Transverse colon (tissue), 4 donors: ENCODE measurements at regions not wholly inside any gene's neighbourhood (a gene's known extent, or its start where the extent isn't known, plus 50 kb on each side); places are given as distances from the start of the nearest gene placed in this dataset.
"Not testable (repeated sequence)": the region's sequence is repeated elsewhere in the genome, so short reads cannot be mapped to it uniquely, and the experiment has no call there.

Experiments
- DNase-seq: peaks from one replicate; pipeline ENCODE4 v3.0.0-alpha.2; 2019
- H3K27ac ChIP-seq, 4 donors: fragments of 200-600 bp; sonication (generic); 2 replicates each; pipeline ENCODE4 v1.5.1; 2016 to 2018; ENCODE audit warnings: inconsistent platforms in 4 of 4
- H3K27me3 ChIP-seq: fragments of 200-600 bp; sonication (generic); 2 replicates; pipeline ENCODE4 v1.5.1; 2017; ENCODE audit warnings: inconsistent platforms
- H3K36me3 ChIP-seq, 4 donors: fragments of 200-600 bp; sonication (generic); 2 replicates each; pipeline ENCODE4 v1.5.1; 2017 to 2019; ENCODE audit warnings: inconsistent platforms in 4 of 4
- H3K4me1 ChIP-seq, 4 donors: fragments of 200-600 bp; sonication (generic); 2 replicates each; pipeline ENCODE4 v1.5.1; 2017 to 2020; ENCODE audit warnings: inconsistent platforms in 4 of 4
- H3K4me3 ChIP-seq, 4 donors: fragments of 200-600 bp; sonication (generic); 1 replicate in 1 of 4; 2 replicates in 3 of 4; pipeline versions ENCODE4 v1.5.1 to v1.6.1; 2017 to 2019; ENCODE audit warnings: inconsistent platforms in 4 of 4
- H3K9me3 ChIP-seq, 2 donors: fragments of 200-600 bp; sonication (generic); 2 replicates each; pipeline ENCODE4 v1.5.1; 2017 to 2019; ENCODE audit warnings: inconsistent platforms in 2 of 2
- EP300 ChIP-seq: sonication (generic); formaldehyde crosslinking; IDR thresholded peaks from one replicate; pipeline ENCODE4 v1.6.1; 2017; ENCODE audit warnings: antibody characterized with exemption, low read depth
- POLR2A ChIP-seq: fragments of 450-650 bp; IDR thresholded peaks from one replicate; pipeline ENCODE4 v1.6.1; 2016; ENCODE audit warnings: antibody characterized with exemption, mild to moderate bottlenecking, moderate library complexity
- POLR2AphosphoS5 ChIP-seq, 3 donors: sonication (generic); formaldehyde crosslinking; IDR thresholded peaks; one replicate each; pipeline ENCODE4 v1.6.1; 2016; ENCODE audit warnings: antibody characterized with exemption in 3 of 3
- WGBS, 2 donors: methylation state at CpG; one replicate each; pipeline ENCODE4 v1.1.5; 2018; ENCODE audit warnings: low coverage in 1 of 2; 5-methylcytosine and 5-hydroxymethylcytosine counted together
- in situ Hi-C, 4 donors: fragments of 200-750 bp; cut with MboI; loops; one replicate each; pipeline versions ENCODE4 v1.15.0 to v1.15.1; 2017; ENCODE audit warnings: low sequenced_read_pairs in 3 of 4, low pct_ligation_motif_present in 1 of 4, low pct_unique_long_range_greater_than_20kb in 1 of 4
- intact Hi-C: fragments of 100-400 bp; cut with DNase I; formaldehyde crosslinking; loops from one replicate; pipeline ENCODE4 v1.15.1; 2023; ENCODE audit warnings: low total_unique reads
- TF ChIP-seq, protein P1 (sequence below), 5 experiments: fragments of 200-600 bp in 3 of 5; fragments of 450-650 bp in 2 of 5; sonication (generic) in 3 of 5; IDR thresholded peaks; 1 replicate in 2 of 5; 2 replicates in 3 of 5; pipeline ENCODE4 v1.5.1; 2016 to 2017; ENCODE audit warnings: antibody characterized with exemption in 5 of 5, inconsistent platforms in 3 of 5, mild to moderate bottlenecking in 2 of 5, moderate library complexity in 1 of 5

DNA sequence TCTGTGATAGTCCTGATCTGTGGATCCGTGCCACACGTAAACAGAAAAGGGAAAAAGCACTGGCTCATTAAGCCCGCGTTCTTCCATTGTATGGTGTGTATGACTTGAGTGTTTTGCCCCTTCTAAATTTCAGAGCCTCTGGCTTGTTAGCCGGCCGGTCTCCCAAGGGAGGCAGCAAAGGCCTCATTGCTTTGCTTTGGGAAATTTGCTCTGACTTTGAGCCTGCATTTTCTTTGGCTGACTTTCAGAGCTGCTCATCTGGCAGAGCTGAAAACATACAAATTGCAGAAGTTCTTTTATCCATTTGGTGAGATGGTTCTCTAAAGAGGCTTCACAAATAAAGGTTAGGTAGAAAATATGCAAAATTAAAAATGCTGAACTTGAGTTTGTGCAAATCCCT lies 123.0 kb downstream of the UTRN start:
- in situ Hi-C loops: no loop called here

DNA sequence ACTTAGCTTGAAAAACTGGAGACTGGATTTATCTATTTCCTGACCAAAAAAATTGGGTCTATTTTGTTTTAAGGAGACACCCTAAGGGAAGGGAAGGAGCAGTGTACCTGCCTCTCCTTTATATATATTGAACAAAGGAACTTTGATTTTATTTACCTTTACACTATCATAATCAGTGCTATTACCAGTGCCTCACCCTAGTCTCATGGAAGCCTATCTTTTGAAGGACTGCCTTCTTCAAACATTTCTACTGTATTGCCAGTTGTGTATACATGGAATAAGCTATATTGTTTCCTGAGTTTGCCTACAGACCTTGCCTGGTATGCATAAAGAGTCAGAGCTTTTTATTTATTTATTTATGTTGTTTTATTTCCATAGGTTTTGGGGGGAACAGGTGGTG lies 124.9 kb downstream of the UTRN start:
- H3K36me3 ChIP-seq: no peaks in the 10 kb centered on the region
- peak overlapping the region in 3 of 4 donors; percentile 28 to 38 (median 29) for H3K27ac ChIP-seq
- TF ChIP-seq POLR2AphosphoS5 (IDR thresholded peaks at IDR 0.05): no peak
- TF ChIP-seq EP300: no peak
- TF ChIP-seq, protein P1, sequence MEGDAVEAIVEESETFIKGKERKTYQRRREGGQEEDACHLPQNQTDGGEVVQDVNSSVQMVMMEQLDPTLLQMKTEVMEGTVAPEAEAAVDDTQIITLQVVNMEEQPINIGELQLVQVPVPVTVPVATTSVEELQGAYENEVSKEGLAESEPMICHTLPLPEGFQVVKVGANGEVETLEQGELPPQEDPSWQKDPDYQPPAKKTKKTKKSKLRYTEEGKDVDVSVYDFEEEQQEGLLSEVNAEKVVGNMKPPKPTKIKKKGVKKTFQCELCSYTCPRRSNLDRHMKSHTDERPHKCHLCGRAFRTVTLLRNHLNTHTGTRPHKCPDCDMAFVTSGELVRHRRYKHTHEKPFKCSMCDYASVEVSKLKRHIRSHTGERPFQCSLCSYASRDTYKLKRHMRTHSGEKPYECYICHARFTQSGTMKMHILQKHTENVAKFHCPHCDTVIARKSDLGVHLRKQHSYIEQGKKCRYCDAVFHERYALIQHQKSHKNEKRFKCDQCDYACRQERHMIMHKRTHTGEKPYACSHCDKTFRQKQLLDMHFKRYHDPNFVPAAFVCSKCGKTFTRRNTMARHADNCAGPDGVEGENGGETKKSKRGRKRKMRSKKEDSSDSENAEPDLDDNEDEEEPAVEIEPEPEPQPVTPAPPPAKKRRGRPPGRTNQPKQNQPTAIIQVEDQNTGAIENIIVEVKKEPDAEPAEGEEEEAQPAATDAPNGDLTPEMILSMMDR (IDR thresholded peaks at IDR 0.05): no peak
- TF ChIP-seq POLR2A: no peak
- intact Hi-C loops (no loop called here), in situ Hi-C loops (no loop called here)
- H3K9me3 ChIP-seq: no peaks in the 10 kb centered on the region
- no peak for DNase-seq
- H3K27me3 ChIP-seq: no peaks in the 10 kb centered on the region
- peaks cover 4 to 53% (median 14%) of the 10 kb centered on the region in 4 donors for H3K4me1 ChIP-seq
- H3K4me3 ChIP-seq: no peak overlapping the region

More for the DNA sequence above, 123.0 kb downstream of the UTRN start:
- no peak overlapping the region for H3K27ac ChIP-seq
- no peak for DNase-seq
- 80 to 97% methylated on average over 4 to 6 of the region's 6 CpGs for WGBS, 2 donors
- H3K27me3 ChIP-seq: no peaks in the 10 kb centered on the region
- no peaks in the 10 kb centered on the region for H3K9me3 ChIP-seq
- no peaks in the 10 kb centered on the region for H3K36me3 ChIP-seq
- intact Hi-C loops: no loop called here
- no peak for TF ChIP-seq POLR2AphosphoS5 (IDR thresholded peaks at IDR 0.05)
- H3K4me3 ChIP-seq: no peak overlapping the region
- H3K4me1 ChIP-seq: peaks cover 4 to 49% (median 11%) of the 10 kb centered on the region in 4 donors

DNA sequence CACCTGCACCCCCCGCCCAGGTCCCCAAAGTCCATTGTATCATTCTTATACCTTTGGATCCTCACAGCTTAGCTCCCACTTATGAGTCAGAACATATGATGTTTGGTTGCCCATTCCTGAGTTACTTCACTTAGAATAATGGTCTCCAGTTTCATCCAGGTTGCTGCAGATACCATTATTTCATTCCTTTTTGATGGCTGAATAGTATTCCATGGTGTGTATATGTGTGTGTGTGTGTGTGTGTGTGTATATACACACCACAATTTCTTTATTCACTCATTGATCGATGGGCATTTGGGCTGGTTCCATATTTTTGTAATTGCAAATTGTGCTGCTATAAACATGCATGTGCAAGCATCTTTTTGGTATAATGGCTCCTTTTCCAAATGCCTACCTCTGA lies 125.4 kb downstream of the UTRN start:
- intact Hi-C loops, H3K9me3 ChIP-seq, H3K27me3 ChIP-seq, in situ Hi-C loops, H3K36me3 ChIP-seq, DNase-seq, H3K4me3 ChIP-seq: not testable (repeated sequence)
- H3K4me1 ChIP-seq: peaks cover 4 to 57% (median 15%) of the 10 kb centered on the region in 4 donors
- H3K27ac ChIP-seq: peak overlapping the region in 3 of 4 donors; percentile 18 to 38 (median 28)
- WGBS, 2 donors: 91 to 100% methylated on average over 2 of the region's 2 CpGs

DNA sequence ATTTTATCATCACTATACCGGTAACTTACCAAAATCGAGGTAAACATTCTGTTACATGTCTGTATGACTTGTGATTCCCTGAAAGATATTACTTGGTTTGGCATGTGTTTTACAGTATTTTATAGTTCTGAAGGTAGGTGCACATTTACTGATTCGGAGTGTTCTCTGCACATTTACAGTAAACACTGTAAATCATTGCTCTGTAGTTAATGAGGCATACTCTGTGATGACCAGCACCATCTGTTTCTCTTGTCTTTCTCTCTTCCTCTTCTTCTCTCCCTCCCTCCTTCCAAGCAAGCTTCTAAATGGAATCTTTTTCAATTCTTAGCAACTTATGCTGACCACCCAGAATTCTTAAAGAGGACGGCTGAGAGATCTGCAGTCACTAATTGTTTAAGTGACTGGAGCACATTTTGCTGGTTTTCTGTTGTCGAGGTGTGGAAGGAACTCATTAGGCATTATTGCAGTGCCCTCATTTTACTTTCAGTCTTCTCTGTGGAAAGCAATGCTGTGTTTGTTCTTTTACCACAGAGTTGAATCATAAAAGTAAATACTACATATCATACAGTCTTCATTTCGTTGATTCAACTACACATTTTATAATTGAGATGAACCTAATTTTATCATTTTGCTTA lies 126.5 kb downstream of the UTRN start:
- in situ Hi-C loops: no loop called here
- H3K4me3 ChIP-seq: no peak overlapping the region
- no peak for TF ChIP-seq POLR2A
- TF ChIP-seq, protein P1 (IDR thresholded peaks at IDR 0.05): no peak
- intact Hi-C loops: no loop called here
- 48 to 49% methylated on average over 6 of the region's 6 CpGs for WGBS, 2 donors
- H3K27ac ChIP-seq: peak overlapping the region in 3 of 4 donors; percentile 2 to 37 (median 2)
- no peaks in the 10 kb centered on the region for H3K9me3 ChIP-seq
- DNase-seq: no peak
- H3K36me3 ChIP-seq: no peaks in the 10 kb centered on the region
- H3K4me1 ChIP-seq: peaks cover 4 to 57% (median 15%) of the 10 kb centered on the region in 4 donors
- H3K27me3 ChIP-seq: no peaks in the 10 kb centered on the region

DNA sequence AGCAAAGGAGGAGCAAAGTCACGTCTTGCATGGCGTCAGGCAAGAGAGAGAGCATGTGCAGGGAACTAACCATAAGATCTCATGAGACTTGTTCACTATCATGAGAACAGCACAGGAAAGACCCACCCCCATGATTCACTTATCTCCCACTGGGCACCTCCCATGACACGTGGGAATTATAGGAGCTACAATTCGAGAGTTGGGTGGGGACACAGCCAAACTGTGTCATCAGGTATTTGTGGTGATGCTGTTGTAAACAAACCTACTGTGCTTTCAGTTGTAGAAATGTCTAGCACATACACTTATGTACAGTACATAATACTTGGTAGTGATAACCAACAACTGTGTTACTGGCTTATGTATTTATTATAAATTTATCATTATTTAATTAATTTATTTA lies 128.3 kb downstream of the UTRN start:
- intact Hi-C loops (no loop called here), in situ Hi-C loops (no loop called here)
- Histone ChIP-seq H3K4me1 (peaks cover 4 to 51% (median 15%) of the 10 kb centered on the region in 4 donors), H3K9me3 (no peaks in the 10 kb centered on the region), H3K27ac (no peak overlapping the region), H3K36me3 (no peaks in the 10 kb centered on the region), H3K4me3 (no peak overlapping the region), H3K27me3 (no peaks in the 10 kb centered on the region)
- TF ChIP-seq POLR2A: no peak
- TF ChIP-seq, protein P1 (IDR thresholded peaks at IDR 0.05): no peak
- no peak for TF ChIP-seq POLR2AphosphoS5 (IDR thresholded peaks at IDR 0.05)
- TF ChIP-seq EP300: no peak
- 75 to 80% methylated on average over 3 to 4 of the region's 4 CpGs for WGBS, 2 donors
- peak; percentile 28 for DNase-seq
